NCI-H1417 treated with DMSO at 0.1 percent for 48 hours (cell line): ENCODE measurements at regions not wholly inside any gene's neighbourhood (a gene's known extent, or its start where the extent isn't known, plus 50 kb on each side); places are given as distances from the start of the nearest gene placed in this dataset.
"Not testable (repeated sequence)": the region's sequence is repeated elsewhere in the genome, so short reads cannot be mapped to it uniquely, and the experiment has no call there.

ENCODE experiments used
- DNase-seq: peaks from one replicate; lab custom pipeline; 2025; lab: John Stamatoyannopoulos, UW

DNA sequence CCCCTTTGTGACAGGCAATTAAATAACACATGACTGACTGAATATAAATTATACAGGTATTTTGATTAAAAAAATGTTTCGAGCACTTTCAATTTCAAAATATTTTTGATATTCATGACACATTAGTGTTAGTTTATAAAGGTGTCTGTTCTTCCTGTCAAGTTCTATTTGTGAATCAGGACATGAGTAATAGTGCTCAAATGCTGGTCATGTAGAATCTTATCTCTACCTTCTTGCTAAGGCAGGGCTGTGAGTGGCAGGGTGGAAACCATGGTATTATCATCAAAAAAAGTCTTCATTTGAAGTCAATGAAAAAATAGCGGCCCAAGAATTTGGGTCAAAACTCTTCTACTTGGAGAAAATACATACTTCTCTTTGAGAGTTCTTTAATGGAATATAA, 250.2 kb downstream of the DACT1 start:
- DNase-seq: no peak

DNA sequence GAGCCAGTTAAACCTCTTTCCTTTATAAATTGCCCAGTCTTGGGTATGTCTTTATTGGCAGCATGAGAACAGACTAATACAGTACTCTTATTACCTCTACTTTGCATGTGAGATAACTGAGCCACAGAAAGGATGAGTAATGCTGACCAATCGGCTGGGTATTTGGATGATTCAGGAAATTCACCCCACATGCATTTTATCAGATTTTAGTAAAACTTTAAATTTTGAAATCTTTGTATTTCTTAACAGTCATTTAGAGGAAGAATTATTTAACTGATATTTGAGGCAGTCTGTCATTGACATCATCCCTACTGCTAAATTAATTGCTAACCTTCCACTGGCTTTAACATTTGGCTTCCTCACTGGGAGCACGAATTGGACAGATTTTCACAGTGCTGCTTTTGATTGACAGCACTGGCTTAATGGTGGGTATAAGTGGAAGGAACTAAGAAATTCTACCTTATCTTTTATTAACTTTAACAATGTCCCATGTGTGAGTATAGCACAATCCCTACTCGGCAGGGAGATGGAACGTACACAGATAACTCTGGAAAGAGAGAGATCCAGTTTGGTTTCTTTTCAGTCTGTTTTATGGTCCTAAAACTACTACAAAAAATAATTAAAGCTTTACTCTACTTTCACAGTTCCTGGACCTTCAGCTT, 261.0 kb downstream of the DACT1 start:
- DNase-seq: no peak

DNA sequence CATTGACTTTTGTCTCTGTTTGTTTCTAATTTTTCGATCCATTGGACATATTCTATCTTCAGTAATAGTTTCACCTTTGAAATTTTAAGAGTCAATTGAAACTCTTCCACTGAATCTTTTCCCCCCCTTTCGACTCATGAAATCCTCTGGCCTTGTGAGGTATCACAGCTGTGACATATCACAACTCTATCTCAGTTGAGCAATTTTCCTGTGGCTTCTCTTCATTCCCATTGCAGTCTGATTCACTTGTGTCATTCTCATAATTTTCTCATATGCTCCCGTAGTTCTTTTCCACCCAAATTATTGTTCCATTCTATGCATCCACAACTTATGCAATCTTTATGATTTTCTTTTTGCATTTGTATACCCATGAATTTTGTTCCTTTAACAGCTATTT, 261.6 kb downstream of the DACT1 start:
- no peak for DNase-seq

DNA sequence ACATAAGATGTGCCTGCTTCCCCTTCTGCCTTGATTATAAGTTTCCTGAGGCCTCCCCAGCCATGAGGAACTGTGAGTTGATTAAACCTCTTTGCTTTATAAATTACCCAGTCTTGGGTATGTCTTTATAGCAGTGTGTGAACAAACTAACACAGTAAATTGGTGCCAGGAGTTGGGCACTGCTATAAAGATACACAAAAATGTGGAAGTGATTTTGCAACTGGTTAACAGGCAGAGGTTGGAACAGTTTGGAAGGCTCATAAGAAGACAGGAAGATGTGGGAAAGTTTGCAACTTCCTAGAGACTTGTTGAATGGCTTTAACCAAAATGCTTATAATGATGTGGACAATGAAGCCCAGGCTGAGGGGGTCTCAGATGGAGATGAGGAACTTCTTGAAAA, 264.1 kb downstream of the DACT1 start:
- no peak for DNase-seq

DNA sequence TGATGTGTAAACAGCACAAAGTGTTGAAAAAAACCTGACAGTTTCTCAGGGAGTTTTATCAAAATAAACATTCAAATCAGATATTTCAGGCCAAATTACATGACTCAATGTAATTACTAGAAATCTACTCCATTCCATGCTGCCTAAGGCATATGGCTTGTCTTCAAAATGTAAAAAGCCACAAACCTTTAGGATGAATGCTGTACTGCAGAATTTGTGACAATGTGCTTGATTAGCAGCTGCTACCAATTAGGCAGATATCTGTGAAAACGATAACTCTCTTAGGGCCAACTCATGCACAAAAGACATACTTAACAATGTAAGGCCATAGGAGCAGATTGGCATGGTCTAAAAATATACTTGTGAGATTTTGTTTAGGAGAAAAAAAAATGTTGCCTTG, 267.0 kb downstream of the DACT1 start:
- DNase-seq: no peak

DNA sequence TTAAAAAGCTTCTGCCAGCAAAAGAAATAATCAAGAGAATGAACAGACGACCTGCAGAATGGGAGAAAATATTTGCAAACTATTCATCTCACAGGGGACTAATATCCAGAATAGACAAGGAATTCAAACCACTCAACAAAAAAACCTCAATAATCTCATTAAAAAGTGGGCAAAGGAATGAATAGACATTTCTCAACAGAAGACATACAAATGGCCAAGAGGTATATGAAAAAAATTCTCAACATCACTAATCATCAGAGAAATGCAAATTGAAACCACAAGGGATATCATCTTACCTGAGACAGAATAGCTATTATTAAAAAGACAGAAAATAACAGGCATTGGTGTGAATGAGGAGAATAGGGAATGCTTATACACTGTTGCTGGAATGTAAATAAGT, 270.0 kb downstream of the DACT1 start:
- no peak for DNase-seq

DNA sequence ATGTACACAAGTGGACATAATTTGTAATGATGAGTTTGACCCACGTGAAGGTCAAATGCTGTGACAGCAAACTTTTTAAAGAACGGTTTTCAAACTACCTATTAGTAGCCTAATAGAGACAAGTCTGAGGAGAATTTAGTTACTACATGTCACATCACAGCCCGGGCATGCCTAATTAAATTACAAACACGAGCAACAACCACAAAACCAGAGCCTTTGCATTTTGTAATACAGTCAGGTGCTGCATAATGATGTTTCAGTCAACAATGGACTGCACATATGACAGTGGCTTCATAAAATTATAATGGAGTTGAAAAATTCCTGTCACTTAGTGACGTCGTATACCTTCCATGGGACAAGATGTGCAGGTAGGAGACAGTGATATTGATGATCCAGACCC, 274.5 kb downstream of the DACT1 start:
- no peak for DNase-seq

DNA sequence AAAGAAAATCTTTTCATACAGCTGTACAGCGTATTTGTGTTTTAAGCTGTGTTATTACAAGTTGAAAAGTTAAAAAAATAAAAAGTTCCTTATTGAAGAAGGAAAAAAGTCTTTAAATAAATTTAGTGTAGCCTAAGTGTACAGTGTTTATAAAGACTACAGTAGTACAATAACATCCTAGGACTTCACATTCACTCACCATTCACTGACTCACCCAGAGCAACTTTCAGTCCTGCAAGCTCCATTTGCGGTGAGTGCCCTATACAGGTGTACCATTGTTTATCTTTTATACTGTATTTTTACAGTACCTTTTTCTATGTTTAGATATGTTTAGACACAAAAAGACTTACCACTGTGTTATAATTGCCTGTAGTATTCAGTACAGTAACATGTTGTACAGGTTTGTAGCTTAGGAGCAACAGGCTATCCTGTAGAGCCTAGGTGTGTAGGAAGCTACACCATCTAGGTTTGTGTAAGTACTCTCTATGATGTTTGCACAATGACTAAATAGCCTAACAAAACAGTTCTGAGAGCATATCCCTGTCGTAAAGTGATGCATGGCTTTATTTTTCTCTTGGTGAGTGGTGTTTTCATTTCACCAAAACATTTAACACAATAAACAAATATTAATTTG, 275.2 kb downstream of the DACT1 start:
- no peak for DNase-seq

DNA sequence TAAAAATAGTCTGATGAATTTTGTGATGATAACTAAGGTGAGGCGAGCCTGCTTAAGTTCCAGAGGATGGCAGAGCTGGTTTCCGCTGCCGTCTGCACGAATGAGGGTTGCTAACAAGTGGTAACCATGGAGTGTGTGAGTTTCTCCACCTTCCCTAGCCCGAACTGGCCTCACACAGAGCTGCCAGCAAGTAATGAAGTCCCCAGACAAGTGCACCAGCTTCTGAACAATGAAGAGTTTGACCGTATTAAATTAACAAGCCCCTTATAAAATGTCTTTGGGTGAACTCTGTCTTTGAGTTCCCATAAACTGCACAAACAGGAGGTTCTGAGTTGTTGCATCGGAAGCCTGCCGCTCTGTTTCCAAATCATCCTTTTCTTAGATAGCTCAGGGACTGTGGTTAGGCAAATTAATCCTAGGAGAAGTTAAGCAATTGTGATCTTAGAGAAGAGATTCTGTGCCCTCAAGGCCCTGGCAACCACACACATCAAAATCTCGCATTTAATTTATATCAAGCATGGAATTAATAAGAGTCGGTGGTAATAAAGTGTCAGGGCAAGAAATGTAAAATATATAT, 274.1 kb upstream of the DAAM1 start:
- no peak for DNase-seq

DNA sequence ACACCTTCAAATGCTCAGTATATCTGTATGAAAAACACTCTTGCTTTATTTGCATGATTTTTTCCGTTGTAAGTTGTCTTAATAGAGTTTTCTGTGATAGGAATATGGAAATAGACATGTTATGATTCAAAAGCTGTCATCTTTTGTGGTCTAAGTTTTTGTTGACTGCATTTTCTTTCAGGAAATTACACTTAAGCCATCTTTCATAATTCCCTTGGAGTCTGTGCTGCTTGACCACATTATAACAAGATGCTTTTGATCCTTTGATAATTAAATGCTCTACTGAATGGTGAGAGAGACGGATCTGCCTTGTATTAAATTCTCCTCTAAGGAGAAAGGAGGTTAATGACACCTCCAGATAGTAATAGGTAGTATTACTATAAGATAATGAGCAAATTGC, 272.8 kb upstream of the DAAM1 start:
- no peak for DNase-seq

DNA sequence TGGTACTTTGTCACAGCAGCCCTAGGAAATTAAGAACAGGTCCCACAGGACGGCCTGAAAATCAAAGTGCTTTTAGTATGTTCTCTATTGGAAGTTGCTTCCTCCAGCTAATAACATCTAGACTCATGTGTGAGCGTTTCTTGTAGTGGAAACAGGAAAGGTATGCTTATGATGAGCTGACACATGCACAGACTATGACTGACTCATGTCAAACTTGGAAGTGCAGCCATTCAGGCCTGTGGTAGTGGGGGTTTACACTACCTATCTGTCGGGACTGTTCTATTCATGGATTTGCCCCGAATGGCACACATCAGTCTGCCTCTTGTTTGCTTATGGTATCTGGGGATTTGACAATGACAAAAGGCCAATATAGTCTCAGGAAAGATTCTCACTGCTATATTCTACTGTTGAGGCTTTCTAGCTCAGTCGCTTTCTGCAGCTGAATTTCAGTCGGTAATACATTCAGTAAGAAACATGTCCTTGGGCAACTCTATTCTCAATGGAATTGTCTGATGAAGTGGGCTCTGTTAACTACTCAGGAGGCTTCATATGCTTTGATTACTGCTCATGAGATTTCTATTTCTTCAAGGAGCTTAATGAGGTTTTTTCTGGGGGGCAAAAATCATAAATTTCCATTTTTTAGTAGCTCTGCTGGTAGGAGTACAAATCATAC, 270.3 kb upstream of the DAAM1 start:
- no peak for DNase-seq

DNA sequence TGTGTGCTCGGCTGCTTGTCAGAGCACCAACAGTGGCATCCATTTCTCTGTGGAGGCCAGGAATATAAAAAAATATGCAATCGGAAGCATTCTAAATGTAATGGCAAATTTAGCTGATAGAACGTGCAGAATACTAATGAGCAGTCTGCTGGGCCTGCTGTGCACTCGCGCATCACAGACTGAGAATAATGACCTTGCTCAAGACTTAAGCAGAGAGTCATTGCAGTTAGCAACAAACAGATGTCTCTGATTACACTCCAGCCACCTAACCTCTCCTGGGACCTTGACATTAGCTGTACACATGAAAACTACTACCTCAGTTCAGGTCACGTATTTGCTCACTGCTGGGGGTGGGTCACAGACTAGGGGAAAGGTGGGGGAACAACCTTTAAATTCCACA, 269.2 kb upstream of the DAAM1 start:
- DNase-seq: no peak

DNA sequence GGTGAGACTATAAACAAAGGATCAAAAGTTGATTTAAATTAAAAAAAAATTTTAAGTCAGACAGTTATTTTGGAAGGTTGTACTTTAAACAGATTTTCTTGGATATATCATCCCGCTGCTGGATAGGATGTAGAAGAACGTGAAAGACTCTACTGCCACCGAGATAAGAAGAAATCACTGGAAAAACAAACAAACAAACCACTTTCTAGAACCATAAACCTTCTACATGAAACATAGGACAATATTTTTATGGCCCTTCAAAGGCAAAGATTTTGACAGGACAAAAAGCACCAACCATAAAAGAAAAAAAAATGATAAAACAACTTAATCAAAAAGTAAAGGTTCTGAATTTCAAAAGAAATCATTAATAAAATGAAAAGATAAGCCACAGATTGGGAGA, 268.2 kb upstream of the DAAM1 start:
- no peak for DNase-seq

DNA sequence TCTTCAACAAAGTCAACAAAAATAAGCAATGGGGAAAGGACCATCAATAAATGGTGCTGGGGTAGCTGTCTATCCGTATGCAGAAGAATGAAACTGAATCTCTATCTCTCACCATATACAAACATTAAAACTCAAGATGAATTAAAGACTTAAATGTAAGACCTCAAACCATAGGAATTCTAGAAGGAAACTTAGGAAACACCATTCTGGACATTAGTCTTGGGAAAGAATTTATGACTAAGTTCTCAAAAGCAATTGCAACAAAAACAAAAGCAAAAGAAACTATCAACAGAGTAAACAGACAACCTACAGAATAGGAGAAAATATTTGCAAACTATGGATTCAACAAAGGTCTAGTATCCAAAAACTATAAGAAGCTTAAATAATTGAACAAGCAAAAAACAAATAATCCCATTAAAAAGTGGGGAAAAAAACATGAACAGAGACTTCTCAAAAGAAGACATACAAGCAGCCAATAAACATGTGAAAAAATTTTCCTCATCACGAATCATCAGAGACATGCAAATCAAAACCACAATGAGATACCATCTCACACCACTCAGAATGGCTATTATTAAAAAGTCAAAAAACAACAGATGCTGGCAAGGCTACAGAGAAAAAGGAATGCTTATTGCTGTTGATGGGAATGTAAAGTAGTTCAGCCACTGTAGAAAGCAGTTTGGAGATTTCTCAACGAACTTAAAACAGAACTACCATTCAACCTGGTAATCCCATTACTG, 266.1 kb upstream of the DAAM1 start:
- DNase-seq: not testable (repeated sequence)

DNA sequence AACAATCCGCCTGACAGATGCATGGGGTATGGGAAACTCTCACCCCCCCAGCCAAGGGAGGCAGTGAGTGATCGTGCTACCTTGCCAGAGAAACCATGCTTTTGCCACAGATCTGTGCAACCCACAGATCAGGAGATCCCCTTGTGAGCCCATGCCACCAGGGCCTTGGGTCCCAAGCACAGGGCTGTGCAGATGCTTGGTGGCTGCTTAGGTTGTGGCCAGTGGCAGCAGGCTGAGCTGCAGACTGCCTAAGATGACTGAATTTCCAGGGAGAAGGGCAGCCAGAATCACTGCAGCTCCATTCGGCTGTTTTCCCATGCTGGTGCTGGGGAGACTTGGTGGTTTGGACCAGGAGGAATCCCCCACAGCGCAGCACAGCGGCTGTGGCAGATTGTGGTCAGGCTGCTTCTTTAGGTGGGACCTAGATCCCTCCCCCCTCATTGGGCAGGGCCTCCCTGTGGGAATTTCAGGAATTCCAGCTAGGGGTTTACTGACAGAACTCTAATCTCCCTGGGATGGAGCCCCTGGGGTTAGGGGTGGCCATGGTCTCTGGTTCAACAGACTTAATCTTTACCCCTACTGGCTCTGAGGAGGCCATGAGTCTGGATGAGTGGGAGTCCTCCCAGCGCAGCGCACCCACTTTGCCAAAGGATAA, 264.6 kb upstream of the DAAM1 start:
- no peak for DNase-seq

DNA sequence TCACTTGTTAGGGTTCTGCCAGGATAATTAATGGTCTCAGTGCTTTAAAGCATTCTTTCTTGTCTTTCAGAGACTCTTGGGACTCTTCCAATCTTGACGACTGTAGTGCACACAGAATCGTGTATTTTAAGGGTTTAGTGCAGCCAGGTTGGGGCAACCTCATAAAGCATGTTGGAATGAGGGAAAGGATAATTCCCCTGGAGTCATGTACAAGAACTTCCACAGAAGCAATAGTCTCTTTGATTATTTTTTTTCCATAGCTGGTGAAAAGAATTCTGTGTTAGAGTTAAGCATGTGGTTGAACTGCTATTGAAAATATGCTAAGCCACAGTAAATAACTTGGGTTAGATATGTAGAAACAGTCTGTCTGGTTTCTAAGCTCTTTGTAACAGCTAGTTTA, 246.8 kb upstream of the DAAM1 start:
- DNase-seq: no peak

DNA sequence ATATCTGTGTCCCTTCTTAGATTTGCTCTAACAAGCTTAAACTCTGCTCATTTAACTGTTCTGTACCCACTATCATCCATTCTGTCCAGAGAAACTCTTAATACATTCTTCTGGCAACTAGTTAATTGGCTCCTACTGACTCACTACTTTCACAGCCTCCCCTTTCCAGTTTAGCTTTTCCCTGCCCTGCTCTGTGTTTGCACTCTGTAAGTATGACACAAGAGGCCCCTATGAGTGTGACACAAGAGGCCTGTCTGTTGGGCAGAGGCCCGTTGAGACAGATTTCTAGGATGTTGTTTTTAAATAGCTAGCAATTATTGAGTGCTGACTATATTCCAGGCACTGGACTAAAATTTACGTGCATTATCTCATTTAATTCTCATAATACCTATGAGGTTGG, 246.0 kb upstream of the DAAM1 start:
- no peak for DNase-seq

DNA sequence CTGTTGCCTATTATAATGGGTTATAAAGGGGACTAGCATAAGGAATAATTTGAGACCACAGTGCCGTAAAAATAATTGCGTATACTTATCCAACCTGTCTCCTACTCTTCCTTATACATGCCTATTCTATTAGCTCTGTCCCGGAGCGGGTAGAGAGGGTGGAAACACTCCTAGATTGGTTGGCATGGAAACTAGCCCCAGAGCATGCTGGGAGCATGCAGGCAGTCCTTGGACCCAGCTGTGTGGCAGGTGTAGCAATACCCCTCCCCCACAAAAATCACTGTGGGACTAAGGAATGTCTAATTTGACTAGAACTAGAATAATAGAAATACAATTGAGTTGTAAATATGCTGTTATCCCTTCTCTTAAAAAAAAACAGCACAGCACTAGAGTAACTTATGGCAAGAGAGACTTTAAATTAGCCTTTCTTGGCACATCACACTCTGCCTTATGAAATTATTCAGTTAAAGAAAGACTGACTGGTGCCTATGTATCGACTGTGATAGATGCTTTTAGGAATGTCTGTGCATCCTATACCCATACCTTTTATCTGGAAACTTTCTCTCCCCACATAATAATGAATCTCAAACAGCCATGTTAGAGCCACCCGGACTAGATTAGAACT, 244.0 kb upstream of the DAAM1 start:
- no peak for DNase-seq

DNA sequence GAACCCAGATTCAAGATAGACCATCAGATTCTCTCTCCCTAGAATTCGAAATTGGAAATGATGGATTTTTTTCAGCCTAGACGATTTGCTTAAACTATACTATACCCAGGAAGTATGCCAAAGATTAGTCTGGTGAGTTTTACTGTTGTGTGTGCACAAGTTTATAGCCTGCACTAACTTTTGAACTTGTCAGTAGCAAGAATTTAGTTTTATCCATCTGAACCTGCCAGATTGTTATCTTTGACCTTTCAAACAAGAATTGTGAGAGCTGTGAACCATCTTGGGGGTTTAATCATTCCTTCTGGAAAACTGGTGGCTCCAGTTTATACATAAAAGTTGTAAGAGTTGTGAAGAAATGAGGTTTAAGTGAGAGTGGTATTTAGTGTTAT, 243.5 kb upstream of the DAAM1 start:
- no peak for DNase-seq

DNA sequence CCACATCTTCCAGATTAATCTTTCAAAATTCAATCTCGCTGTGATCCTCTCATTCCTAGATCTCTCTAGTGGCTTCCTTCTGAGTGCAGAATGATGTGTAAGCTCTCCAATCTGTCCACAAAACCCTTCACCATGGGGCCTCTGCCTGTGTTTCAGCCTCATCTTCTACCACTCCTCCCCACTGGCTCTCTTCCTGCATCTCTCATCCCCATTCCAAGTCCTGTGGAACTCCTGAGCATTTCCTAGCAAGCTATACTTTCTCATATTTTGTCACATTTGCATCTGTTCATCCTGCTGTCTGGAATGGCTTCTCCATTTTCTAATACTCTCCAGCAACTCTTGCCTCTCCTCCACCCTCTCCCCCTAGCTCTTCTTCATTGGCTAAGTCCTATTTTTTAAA, 242.0 kb upstream of the DAAM1 start:
- DNase-seq: no peak

DNA sequence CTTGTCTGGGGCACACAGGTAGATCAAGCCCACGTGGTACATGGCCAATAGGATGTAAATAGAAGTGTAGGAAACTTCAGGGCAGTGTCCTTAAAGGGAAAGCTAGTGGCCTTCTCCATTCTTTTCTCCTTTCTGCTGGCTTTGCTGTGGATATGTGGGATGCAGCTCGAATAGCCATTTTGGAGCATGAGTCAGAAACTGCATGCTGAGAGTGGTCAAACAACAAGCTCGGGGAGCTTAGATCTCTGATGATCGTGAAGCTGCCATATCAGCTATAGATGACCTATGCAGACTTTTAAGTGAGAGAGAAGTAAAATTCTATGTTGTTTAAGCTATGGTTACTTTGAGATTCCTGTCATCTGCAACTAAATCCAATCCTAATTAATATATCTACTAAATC, 241.3 kb upstream of the DAAM1 start:
- no peak for DNase-seq
